ENCODE measurements at regions not wholly inside any gene's neighbourhood (a gene's known extent, or its start where the extent isn't known, plus 50 kb on each side); places are given as distances from the start of the nearest gene placed in this dataset.

DNA sequence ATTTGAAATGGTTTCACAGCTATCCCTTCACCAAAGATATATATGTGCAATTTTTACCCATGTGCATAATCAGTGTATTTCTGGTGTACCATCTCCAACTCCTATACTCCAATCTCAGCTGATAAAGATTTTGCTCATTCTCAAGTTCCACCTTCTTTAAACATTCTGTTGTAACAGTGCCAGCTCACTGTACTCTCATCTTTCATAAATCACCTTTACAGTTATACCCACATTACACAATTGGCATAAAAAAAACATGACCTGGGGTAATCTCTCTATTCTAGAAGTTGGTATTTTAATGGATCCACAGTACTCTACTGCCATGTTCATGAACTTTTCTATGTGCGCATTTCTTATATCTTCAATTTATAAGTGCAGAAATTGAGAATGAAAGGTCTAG is 339.9 kb upstream of the DPH6 start:
- TF ChIP-seq POLR2A (IDR thresholded peaks at IDR 0.05), result no peak
- TF ChIP-seq, protein P1, sequence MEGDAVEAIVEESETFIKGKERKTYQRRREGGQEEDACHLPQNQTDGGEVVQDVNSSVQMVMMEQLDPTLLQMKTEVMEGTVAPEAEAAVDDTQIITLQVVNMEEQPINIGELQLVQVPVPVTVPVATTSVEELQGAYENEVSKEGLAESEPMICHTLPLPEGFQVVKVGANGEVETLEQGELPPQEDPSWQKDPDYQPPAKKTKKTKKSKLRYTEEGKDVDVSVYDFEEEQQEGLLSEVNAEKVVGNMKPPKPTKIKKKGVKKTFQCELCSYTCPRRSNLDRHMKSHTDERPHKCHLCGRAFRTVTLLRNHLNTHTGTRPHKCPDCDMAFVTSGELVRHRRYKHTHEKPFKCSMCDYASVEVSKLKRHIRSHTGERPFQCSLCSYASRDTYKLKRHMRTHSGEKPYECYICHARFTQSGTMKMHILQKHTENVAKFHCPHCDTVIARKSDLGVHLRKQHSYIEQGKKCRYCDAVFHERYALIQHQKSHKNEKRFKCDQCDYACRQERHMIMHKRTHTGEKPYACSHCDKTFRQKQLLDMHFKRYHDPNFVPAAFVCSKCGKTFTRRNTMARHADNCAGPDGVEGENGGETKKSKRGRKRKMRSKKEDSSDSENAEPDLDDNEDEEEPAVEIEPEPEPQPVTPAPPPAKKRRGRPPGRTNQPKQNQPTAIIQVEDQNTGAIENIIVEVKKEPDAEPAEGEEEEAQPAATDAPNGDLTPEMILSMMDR (IDR thresholded peaks at IDR 0.05), result no peak

Data from esophagus squamous epithelium (tissue), 4 donors.